ENCODE measurements at regions not wholly inside any gene's neighbourhood (a gene's known extent, or its start where the extent isn't known, plus 50 kb on each side); places are given as distances from the start of the nearest gene placed in this dataset.

GRCh38 chr2:217353591-217353990, 493.7 kb upstream of the TNP1 start:
- Histone ChIP-seq H3K4me2 (ENCODE audit: low read depth, low read length) (no peak overlapping the region), H3K9ac (ENCODE audit: insufficient read depth, low read depth, low read length) (no peak overlapping the region), H3K36me3 (replicated peaks in 1 of 2; ENCODE audit: control insufficient read depth in 1 of 2, insufficient read depth in 2 of 2, low read length in 2 of 2) (no peaks in the 10 kb centered on the region), H3K4me3 (replicated peaks in 1 of 3; ENCODE audit: insufficient read depth in 1 of 3, low read depth in 2 of 3, low read length in 3 of 3) (no peak overlapping the region), H3K79me2 (ENCODE audit: insufficient read depth, low read length) (no peaks in the 10 kb centered on the region), H3K27me3 (ENCODE audit: control insufficient read depth in 1 of 2, insufficient read depth in 2 of 2, low read length in 2 of 2) (peaks cover 0 to 16% of the 10 kb centered on the region in 2 experiments; a peak in 1 of 5 replicates), H3K27ac (ENCODE audit: extremely low read length, insufficient read depth, low read length) (no peak overlapping the region), H2AFZ (ENCODE audit: low read length) (no peak overlapping the region), H3K9me3 (ENCODE audit: low read length) (peaks cover 11% of the 10 kb centered on the region), H4K20me1 (ENCODE audit: insufficient read depth, low read length) (no peaks in the 10 kb centered on the region), H3K4me1 (ENCODE audit: insufficient read depth, low read length) (no peaks in the 10 kb centered on the region)
- DNase-seq (ENCODE audit: low spot score) (no peak), ATAC-seq (no peak), FAIRE-seq (no peak)
- BruUV-seq (replicated peaks), result no TSS peak
- intact Hi-C loops (cut with micrococcal nuclease; ENCODE audit: unreplicated experiment) (no loop called here), in situ Hi-C loops (cut with HindIII; ENCODE audit: extremely low pct_ligation_motif_present, low pct_unique_long_range_greater_than_20kb) (no loop called here)
- POLR2A ChIA-PET, result no interaction called here
- no peak for TF ChIP-seq HMG20B (CRISPR knock-in tag; conservative IDR thresholded peaks at IDR 0.05)
- no peak for TF ChIP-seq KMT2B (CRISPR knock-in tag; IDR thresholded peaks at IDR 0.05)
- TF ChIP-seq POGZ (CRISPR knock-in tag; IDR thresholded peaks at IDR 0.05), result no peak
- no peak for TF ChIP-seq KLF6 (CRISPR knock-in tag; IDR thresholded peaks at IDR 0.05)
- TF ChIP-seq NFYB (CRISPR knock-in tag; IDR thresholded peaks at IDR 0.05), result no peak
- TF ChIP-seq, protein P1, sequence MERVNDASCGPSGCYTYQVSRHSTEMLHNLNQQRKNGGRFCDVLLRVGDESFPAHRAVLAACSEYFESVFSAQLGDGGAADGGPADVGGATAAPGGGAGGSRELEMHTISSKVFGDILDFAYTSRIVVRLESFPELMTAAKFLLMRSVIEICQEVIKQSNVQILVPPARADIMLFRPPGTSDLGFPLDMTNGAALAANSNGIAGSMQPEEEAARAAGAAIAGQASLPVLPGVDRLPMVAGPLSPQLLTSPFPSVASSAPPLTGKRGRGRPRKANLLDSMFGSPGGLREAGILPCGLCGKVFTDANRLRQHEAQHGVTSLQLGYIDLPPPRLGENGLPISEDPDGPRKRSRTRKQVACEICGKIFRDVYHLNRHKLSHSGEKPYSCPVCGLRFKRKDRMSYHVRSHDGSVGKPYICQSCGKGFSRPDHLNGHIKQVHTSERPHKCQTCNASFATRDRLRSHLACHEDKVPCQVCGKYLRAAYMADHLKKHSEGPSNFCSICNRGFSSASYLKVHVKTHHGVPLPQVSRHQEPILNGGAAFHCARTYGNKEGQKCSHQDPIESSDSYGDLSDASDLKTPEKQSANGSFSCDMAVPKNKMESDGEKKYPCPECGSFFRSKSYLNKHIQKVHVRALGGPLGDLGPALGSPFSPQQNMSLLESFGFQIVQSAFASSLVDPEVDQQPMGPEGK (CRISPR knock-in tag; IDR thresholded peaks at IDR 0.05), result no peak
- TF ChIP-seq MXD4 (CRISPR knock-in tag; IDR thresholded peaks at IDR 0.05), result no peak
- CTCF ChIA-PET (ENCODE audit: low intra/inter-chr PET ratio, low total read pairs), result no interaction called here
- WGBS (ENCODE audit: low lambda C conversion rate), result 16% methylated on average over 4 of the region's 4 CpGs

DNA sequence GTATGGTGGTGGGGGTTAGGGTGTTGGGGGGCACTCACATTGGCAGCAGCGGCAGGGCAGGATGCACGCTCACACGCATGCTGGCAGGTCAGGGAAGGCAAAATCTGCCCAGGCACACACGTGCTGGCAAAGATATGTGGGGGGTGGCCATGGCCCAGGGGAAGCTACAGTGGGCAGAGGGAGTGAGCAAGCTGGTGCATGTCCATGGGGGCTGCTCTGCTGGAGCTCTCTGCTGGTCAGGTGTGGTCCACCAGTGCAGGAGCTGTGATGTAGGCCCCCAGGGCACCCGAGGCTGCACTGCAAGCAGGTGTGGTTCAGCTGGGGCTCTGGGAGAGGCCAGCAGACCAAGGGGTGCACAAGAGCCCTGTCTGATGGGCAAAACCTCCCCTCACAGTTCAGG, 491.5 kb upstream of the TNP1 start:
- intact Hi-C loops (cut with micrococcal nuclease; ENCODE audit: unreplicated experiment) (no loop called here), in situ Hi-C loops (cut with HindIII; ENCODE audit: extremely low pct_ligation_motif_present, low pct_unique_long_range_greater_than_20kb) (no loop called here)
- no peak overlapping the region for H3K4me2 ChIP-seq (ENCODE audit: low read depth, low read length)
- no peaks in the 10 kb centered on the region for H4K20me1 ChIP-seq (ENCODE audit: insufficient read depth, low read length)
- peaks cover 11% of the 10 kb centered on the region for H3K9me3 ChIP-seq (ENCODE audit: low read length)
- FAIRE-seq (no peak), DNase-seq (ENCODE audit: low spot score) (no peak), ATAC-seq (no peak; the same call in 2 of the 3 replicates)
- POLR2A ChIA-PET, result no interaction called here
- H3K79me2 ChIP-seq (ENCODE audit: insufficient read depth, low read length), result no peaks in the 10 kb centered on the region
- no peaks in the 10 kb centered on the region for H3K27me3 ChIP-seq (ENCODE audit: control insufficient read depth in 1 of 2, insufficient read depth in 2 of 2, low read length in 2 of 2)
- H3K27ac ChIP-seq (ENCODE audit: extremely low read length, insufficient read depth, low read length), result no peak overlapping the region
- 60% methylated on average over 4 of the region's 5 CpGs for WGBS (ENCODE audit: low lambda C conversion rate)
- BruUV-seq (replicated peaks), result no TSS peak
- H3K36me3 ChIP-seq (replicated peaks in 1 of 2; ENCODE audit: control insufficient read depth in 1 of 2, insufficient read depth in 2 of 2, low read length in 2 of 2), result no peaks in the 10 kb centered on the region
- H3K4me3 ChIP-seq (replicated peaks in 1 of 3; ENCODE audit: insufficient read depth in 1 of 3, low read depth in 2 of 3, low read length in 3 of 3), result no peak overlapping the region
- no peak overlapping the region for H2AFZ ChIP-seq (ENCODE audit: low read length)
- peaks cover 6% of the 10 kb centered on the region; the same call in 1 of the 2 replicates for H3K4me1 ChIP-seq (ENCODE audit: insufficient read depth, low read length)
- H3K9ac ChIP-seq (ENCODE audit: insufficient read depth, low read depth, low read length), result no peak overlapping the region
- no peak for TF ChIP-seq CEBPB (IDR thresholded peaks at IDR 0.05; ENCODE audit: borderline replicate concordance, low read depth, low read length)
- TF ChIP-seq, protein P2, sequence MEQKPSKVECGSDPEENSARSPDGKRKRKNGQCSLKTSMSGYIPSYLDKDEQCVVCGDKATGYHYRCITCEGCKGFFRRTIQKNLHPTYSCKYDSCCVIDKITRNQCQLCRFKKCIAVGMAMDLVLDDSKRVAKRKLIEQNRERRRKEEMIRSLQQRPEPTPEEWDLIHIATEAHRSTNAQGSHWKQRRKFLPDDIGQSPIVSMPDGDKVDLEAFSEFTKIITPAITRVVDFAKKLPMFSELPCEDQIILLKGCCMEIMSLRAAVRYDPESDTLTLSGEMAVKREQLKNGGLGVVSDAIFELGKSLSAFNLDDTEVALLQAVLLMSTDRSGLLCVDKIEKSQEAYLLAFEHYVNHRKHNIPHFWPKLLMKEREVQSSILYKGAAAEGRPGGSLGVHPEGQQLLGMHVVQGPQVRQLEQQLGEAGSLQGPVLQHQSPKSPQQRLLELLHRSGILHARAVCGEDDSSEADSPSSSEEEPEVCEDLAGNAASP (CRISPR knock-in tag; IDR thresholded peaks at IDR 0.05; ENCODE audit: borderline replicate concordance), result no peak
- no peak for TF ChIP-seq ZNF446 (CRISPR knock-in tag; IDR thresholded peaks at IDR 0.05)
- TF ChIP-seq ZNF790 (CRISPR knock-in tag; IDR thresholded peaks at IDR 0.05; ENCODE audit: borderline replicate concordance), result no peak
- no peak for TF ChIP-seq ATAD3A (CRISPR knock-in tag; IDR thresholded peaks at IDR 0.05)
- no peak for TF ChIP-seq ZNF777 (CRISPR knock-in tag; IDR thresholded peaks at IDR 0.05)
- TF ChIP-seq ZNF276 (CRISPR knock-in tag; IDR thresholded peaks at IDR 0.05; ENCODE audit: low read depth), result no peak
- TF ChIP-seq NONO (IDR thresholded peaks at IDR 0.05), result no peak
- TF ChIP-seq NONO (CRISPR knock-in tag; conservative IDR thresholded peaks at IDR 0.05), result no peak
- no peak for TF ChIP-seq NBN (conservative IDR thresholded peaks at IDR 0.05)
- CTCF ChIA-PET (ENCODE audit: low intra/inter-chr PET ratio, low total read pairs), result no interaction called here
